Liver (tissue), 3 donors: ENCODE measurements at regions not wholly inside any gene's neighbourhood (a gene's known extent, or its start where the extent isn't known, plus 50 kb on each side); places are given as distances from the start of the nearest gene placed in this dataset.

Experiments used
- EGR1 ChIP-seq, 2 donors: IDR thresholded peaks; 2 replicates each; pipeline ENCODE4 v1.6.1; 2016 to 2018; ENCODE audit warnings: antibody characterized with exemption in 2 of 2, low read depth in 2 of 2
- GABPA ChIP-seq, 2 donors: IDR thresholded peaks in 1 of 2; conservative IDR thresholded peaks in 1 of 2; 2 replicates each; pipeline ENCODE4 v1.6.1; 2016; ENCODE audit warnings: antibody characterized with exemption in 2 of 2, mild to moderate bottlenecking in 1 of 2, moderate library complexity in 1 of 2
- HNF4G ChIP-seq: IDR thresholded peaks from 2 replicates; pipeline ENCODE4 v1.6.1; 2016; ENCODE audit warnings: antibody characterized with exemption
- JUND ChIP-seq, 2 donors: IDR thresholded peaks; 2 replicates each; pipeline ENCODE4 v1.6.1; 2016; ENCODE audit warnings: antibody characterized with exemption in 2 of 2
- NR2F2 ChIP-seq: IDR thresholded peaks from 2 replicates; pipeline ENCODE4 v1.6.1; 2016; ENCODE audit warnings: antibody characterized with exemption
- RAD21 ChIP-seq, 2 donors: IDR thresholded peaks; 2 replicates each; pipeline ENCODE4 v1.6.1; 2016; ENCODE audit warnings: antibody characterized with exemption in 2 of 2, mild to moderate bottlenecking in 2 of 2
- SP1 ChIP-seq: IDR thresholded peaks from 2 replicates; pipeline ENCODE4 v1.6.1; 2018; ENCODE audit warnings: antibody characterized with exemption, mild to moderate bottlenecking
- TAF1 ChIP-seq: conservative IDR thresholded peaks from 2 replicates; pipeline ENCODE4 v1.6.1; 2016; ENCODE audit warnings: antibody characterized with exemption, mild to moderate bottlenecking
- YY1 ChIP-seq: IDR thresholded peaks from 2 replicates; pipeline ENCODE4 v1.6.1; 2016; ENCODE audit warnings: antibody characterized with exemption, mild to moderate bottlenecking
- TF ChIP-seq, protein P1 (sequence below): fragments of 150-350 bp; IDR thresholded peaks from 2 replicates; pipeline ENCODE4 v1.5.1; 2017; ENCODE audit warnings: improper control_type of control experiment, low read depth, low read length; ENCODE audit not compliant: missing input control
- TF ChIP-seq, protein P2 (sequence below): IDR thresholded peaks from 2 replicates; pipeline ENCODE4 v1.6.1; 2016; ENCODE audit warnings: antibody characterized with exemption, mild to moderate bottlenecking
- TF ChIP-seq, protein P3 (sequence below): IDR thresholded peaks from 2 replicates; pipeline ENCODE4 v1.6.1; 2016; ENCODE audit warnings: antibody characterized with exemption
- TF ChIP-seq, protein P4 (sequence below): IDR thresholded peaks from 2 replicates; pipeline ENCODE4 v1.6.1; 2016; ENCODE audit warnings: antibody characterized with exemption
- TF ChIP-seq, protein P5 (sequence below): IDR thresholded peaks from 2 replicates; pipeline ENCODE4 v1.6.1; 2016; ENCODE audit warnings: antibody characterized with exemption
- donor health status: healthy.
- donor health status: healthy.

DNA sequence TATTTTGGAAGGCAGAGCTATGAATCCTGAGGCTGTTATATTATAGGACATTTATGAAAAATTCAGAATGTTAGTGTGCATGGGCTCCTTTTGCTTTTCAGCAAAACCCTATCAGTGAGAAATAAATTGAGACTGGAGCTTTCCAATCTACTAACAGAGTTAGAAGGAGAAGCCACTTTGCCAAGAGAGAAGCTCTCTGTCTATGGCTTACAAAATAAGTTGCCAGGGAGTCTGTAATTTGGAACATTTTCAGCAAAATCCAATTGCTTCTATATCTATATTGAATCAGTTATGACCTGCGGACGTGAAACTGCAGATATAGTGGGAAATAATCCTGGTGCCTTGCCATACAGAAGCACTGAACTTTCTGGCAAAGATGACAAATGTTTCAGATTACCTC, 279.3 kb downstream of the CDH19 start:
- TF ChIP-seq JUND (IDR thresholded peaks at IDR 0.05): no peak
- TF ChIP-seq, protein P1, sequence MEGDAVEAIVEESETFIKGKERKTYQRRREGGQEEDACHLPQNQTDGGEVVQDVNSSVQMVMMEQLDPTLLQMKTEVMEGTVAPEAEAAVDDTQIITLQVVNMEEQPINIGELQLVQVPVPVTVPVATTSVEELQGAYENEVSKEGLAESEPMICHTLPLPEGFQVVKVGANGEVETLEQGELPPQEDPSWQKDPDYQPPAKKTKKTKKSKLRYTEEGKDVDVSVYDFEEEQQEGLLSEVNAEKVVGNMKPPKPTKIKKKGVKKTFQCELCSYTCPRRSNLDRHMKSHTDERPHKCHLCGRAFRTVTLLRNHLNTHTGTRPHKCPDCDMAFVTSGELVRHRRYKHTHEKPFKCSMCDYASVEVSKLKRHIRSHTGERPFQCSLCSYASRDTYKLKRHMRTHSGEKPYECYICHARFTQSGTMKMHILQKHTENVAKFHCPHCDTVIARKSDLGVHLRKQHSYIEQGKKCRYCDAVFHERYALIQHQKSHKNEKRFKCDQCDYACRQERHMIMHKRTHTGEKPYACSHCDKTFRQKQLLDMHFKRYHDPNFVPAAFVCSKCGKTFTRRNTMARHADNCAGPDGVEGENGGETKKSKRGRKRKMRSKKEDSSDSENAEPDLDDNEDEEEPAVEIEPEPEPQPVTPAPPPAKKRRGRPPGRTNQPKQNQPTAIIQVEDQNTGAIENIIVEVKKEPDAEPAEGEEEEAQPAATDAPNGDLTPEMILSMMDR: no peak
- no peak for TF ChIP-seq YY1
- TF ChIP-seq, protein P2, sequence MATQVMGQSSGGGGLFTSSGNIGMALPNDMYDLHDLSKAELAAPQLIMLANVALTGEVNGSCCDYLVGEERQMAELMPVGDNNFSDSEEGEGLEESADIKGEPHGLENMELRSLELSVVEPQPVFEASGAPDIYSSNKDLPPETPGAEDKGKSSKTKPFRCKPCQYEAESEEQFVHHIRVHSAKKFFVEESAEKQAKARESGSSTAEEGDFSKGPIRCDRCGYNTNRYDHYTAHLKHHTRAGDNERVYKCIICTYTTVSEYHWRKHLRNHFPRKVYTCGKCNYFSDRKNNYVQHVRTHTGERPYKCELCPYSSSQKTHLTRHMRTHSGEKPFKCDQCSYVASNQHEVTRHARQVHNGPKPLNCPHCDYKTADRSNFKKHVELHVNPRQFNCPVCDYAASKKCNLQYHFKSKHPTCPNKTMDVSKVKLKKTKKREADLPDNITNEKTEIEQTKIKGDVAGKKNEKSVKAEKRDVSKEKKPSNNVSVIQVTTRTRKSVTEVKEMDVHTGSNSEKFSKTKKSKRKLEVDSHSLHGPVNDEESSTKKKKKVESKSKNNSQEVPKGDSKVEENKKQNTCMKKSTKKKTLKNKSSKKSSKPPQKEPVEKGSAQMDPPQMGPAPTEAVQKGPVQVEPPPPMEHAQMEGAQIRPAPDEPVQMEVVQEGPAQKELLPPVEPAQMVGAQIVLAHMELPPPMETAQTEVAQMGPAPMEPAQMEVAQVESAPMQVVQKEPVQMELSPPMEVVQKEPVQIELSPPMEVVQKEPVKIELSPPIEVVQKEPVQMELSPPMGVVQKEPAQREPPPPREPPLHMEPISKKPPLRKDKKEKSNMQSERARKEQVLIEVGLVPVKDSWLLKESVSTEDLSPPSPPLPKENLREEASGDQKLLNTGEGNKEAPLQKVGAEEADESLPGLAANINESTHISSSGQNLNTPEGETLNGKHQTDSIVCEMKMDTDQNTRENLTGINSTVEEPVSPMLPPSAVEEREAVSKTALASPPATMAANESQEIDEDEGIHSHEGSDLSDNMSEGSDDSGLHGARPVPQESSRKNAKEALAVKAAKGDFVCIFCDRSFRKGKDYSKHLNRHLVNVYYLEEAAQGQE: no peak
- TF ChIP-seq GABPA (IDR thresholded peaks at IDR 0.05 in 1 of 2, conservative IDR thresholded peaks at IDR 0.05 in 1 of 2): no peak
- TF ChIP-seq EGR1 (IDR thresholded peaks at IDR 0.05; ENCODE audit: low read depth in 2 of 2): no peak
- TF ChIP-seq, protein P3, sequence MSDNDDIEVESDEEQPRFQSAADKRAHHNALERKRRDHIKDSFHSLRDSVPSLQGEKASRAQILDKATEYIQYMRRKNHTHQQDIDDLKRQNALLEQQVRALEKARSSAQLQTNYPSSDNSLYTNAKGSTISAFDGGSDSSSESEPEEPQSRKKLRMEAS: no peak
- TF ChIP-seq RAD21 (IDR thresholded peaks at IDR 0.05): no peak
- no peak for TF ChIP-seq HNF4G
- TF ChIP-seq, protein P4, sequence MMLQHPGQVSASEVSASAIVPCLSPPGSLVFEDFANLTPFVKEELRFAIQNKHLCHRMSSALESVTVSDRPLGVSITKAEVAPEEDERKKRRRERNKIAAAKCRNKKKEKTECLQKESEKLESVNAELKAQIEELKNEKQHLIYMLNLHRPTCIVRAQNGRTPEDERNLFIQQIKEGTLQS: no peak
- TF ChIP-seq TAF1: no peak
- no peak for TF ChIP-seq NR2F2
- TF ChIP-seq, protein P5, sequence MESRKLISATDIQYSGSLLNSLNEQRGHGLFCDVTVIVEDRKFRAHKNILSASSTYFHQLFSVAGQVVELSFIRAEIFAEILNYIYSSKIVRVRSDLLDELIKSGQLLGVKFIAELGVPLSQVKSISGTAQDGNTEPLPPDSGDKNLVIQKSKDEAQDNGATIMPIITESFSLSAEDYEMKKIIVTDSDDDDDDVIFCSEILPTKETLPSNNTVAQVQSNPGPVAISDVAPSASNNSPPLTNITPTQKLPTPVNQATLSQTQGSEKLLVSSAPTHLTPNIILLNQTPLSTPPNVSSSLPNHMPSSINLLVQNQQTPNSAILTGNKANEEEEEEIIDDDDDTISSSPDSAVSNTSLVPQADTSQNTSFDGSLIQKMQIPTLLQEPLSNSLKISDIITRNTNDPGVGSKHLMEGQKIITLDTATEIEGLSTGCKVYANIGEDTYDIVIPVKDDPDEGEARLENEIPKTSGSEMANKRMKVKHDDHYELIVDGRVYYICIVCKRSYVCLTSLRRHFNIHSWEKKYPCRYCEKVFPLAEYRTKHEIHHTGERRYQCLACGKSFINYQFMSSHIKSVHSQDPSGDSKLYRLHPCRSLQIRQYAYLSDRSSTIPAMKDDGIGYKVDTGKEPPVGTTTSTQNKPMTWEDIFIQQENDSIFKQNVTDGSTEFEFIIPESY: no peak
- TF ChIP-seq SP1: no peak
